GM21390 (cell line): ENCODE measurements at regions not wholly inside any gene's neighbourhood (a gene's known extent, or its start where the extent isn't known, plus 50 kb on each side); places are given as distances from the start of the nearest gene placed in this dataset.
"Not testable (repeated sequence)": the region's sequence is repeated elsewhere in the genome, so short reads cannot be mapped to it uniquely, and the experiment has no call there.

Experiments
- ATAC-seq: cut with Tn5 transposase; IDR thresholded peaks from one replicate; pipeline ENCODE4 v1.9.1; 2021; ENCODE audit not compliant: unreplicated experiment

- no peak for ATAC-seq
These were observed 483.6 kb downstream of the KLF5 start for GRCh38 chr13:73542446-73542845.

GRCh38 chr13:73536865-73537264 is 478.1 kb downstream of the KLF5 start:
- no peak for ATAC-seq

GRCh38 chr13:73535341-73535740 is 476.5 kb downstream of the KLF5 start:
- no peak for ATAC-seq

- no peak for ATAC-seq
These were observed 474.2 kb downstream of the KLF5 start for GRCh38 chr13:73532987-73533510.

- ATAC-seq = no peak
These were observed 473.8 kb downstream of the KLF5 start for GRCh38 chr13:73532582-73532981.

- no peak for ATAC-seq
These were observed 472.2 kb downstream of the KLF5 start for GRCh38 chr13:73531014-73531413.

- no peak for ATAC-seq
These were observed 464.1 kb downstream of the KLF5 start for GRCh38 chr13:73522937-73523336.

GRCh38 chr13:73521985-73522524 is 463.2 kb downstream of the KLF5 start:
- ATAC-seq = no peak

- ATAC-seq = no peak
These were observed 462.5 kb downstream of the KLF5 start for GRCh38 chr13:73521290-73521624.

- ATAC-seq = no peak
These were observed 461.9 kb downstream of the KLF5 start for GRCh38 chr13:73520566-73521289.

GRCh38 chr13:73520135-73520534 is 461.3 kb downstream of the KLF5 start:
- ATAC-seq = not testable (repeated sequence)

- no peak for ATAC-seq
These were observed 460.8 kb downstream of the KLF5 start for GRCh38 chr13:73519396-73520116.

- ATAC-seq = no peak
These were observed 459.0 kb downstream of the KLF5 start for GRCh38 chr13:73517766-73518165.

GRCh38 chr13:73516731-73517130 is 457.9 kb downstream of the KLF5 start:
- no peak for ATAC-seq

- ATAC-seq = no peak
These were observed 455.4 kb downstream of the KLF5 start for GRCh38 chr13:73514208-73514607.

- ATAC-seq = no peak
These were observed 454.9 kb downstream of the KLF5 start for GRCh38 chr13:73513751-73514150.

- no peak for ATAC-seq
These were observed 450.0 kb downstream of the KLF5 start for GRCh38 chr13:73508841-73509240.

GRCh38 chr13:73505376-73505890 is 446.6 kb downstream of the KLF5 start:
- no peak for ATAC-seq

GRCh38 chr13:73499695-73500094 is 440.9 kb downstream of the KLF5 start:
- ATAC-seq = no peak

- ATAC-seq = no peak
These were observed 438.6 kb downstream of the KLF5 start for GRCh38 chr13:73497430-73497829.

GRCh38 chr13:73496711-73497110 is 437.9 kb downstream of the KLF5 start:
- no peak for ATAC-seq

- ATAC-seq = no peak
These were observed 434.0 kb downstream of the KLF5 start for GRCh38 chr13:73492811-73493210.
